DND-41 (cell line): ENCODE measurements at regions not wholly inside any gene's neighbourhood (a gene's known extent, or its start where the extent isn't known, plus 50 kb on each side); places are given as distances from the start of the nearest gene placed in this dataset.

ENCODE experiments used
- ATAC-seq: fragments of 200-7000 bp; cut with Tn5 transposase; 3 replicates; pipeline ENCODE4 v1.9.1; 2021; ENCODE audit warnings: low read depth; ENCODE audit not compliant: insufficient read depth
- DNase-seq: peaks from one replicate; pipeline ENCODE4 v3.0.0-alpha.2; 2020
- H2AFZ ChIP-seq: 2 replicates; pipeline ENCODE4 v1.6.0; 2012; ENCODE audit warnings: low read depth, low read length
- H3K27ac ChIP-seq: 2 replicates; pipeline ENCODE4 v1.5.1; 2012; ENCODE audit warnings: low read length, inconsistent platforms
- H3K27me3 ChIP-seq: fragments of 200-600 bp; sonication (generic); 2 replicates; pipeline ENCODE4 v1.6.0; 2012; ENCODE audit warnings: low read length, mild to moderate bottlenecking, inconsistent platforms; ENCODE audit not compliant: insufficient read depth, poor library complexity
- H3K36me3 ChIP-seq: 2 replicates; pipeline ENCODE4 v1.5.1; 2012; ENCODE audit warnings: low read length, inconsistent platforms; ENCODE audit not compliant: insufficient read depth
- H3K4me1 ChIP-seq: 2 replicates; pipeline ENCODE4 v1.5.1; 2012; ENCODE audit warnings: mild to moderate bottlenecking, low read length; ENCODE audit not compliant: insufficient read depth
- H3K4me2 ChIP-seq: 2 replicates; pipeline ENCODE4 v1.6.0; 2012; ENCODE audit warnings: mild to moderate bottlenecking, moderate library complexity, low read length, inconsistent platforms; ENCODE audit not compliant: insufficient read depth
- H3K4me3 ChIP-seq, 2 experiments: fragments of 200-600 bp in 1 of 2; shearing (Covaris generic) in 1 of 2; 2 replicates each; pipeline ENCODE4 v1.5.1; 2012 to 2016; ENCODE audit warnings: inconsistent platforms in 2 of 2, low read length in 2 of 2, mild to moderate bottlenecking in 2 of 2, low read depth in 1 of 2, moderate library complexity in 1 of 2
- H3K79me2 ChIP-seq: 2 replicates; pipeline ENCODE4 v1.6.0; 2012; ENCODE audit warnings: low read length, inconsistent platforms; ENCODE audit not compliant: insufficient read depth
- H3K9ac ChIP-seq: 2 replicates; pipeline ENCODE4 v1.6.0; 2012; ENCODE audit warnings: low read depth, mild to moderate bottlenecking, inconsistent platforms, low read length, moderate library complexity
- H3K9me3 ChIP-seq: 2 replicates; pipeline ENCODE4 v1.5.1; 2012; ENCODE audit warnings: low read length, moderate library complexity, mild to moderate bottlenecking, inconsistent platforms; ENCODE audit not compliant: insufficient read depth, severe bottlenecking
- H4K20me1 ChIP-seq: 2 replicates; pipeline ENCODE4 v1.6.0; 2012; ENCODE audit warnings: low read length; ENCODE audit not compliant: insufficient read depth
- EZH2 ChIP-seq: IDR thresholded peaks from 3 replicates; pipeline ENCODE4 v1.6.1; 2012; ENCODE audit warnings: borderline replicate concordance, low read depth, mild to moderate bottlenecking, moderate library complexity, low read length, inconsistent platforms; ENCODE audit not compliant: severe bottlenecking
- TF ChIP-seq, protein P1 (sequence below): IDR thresholded peaks from 2 replicates; pipeline ENCODE4 v1.5.1; 2012; ENCODE audit warnings: borderline replicate concordance, low read length, moderate library complexity, mild to moderate bottlenecking; ENCODE audit not compliant: poor library complexity, severe bottlenecking; ENCODE audit errors: extremely low read depth

DNA sequence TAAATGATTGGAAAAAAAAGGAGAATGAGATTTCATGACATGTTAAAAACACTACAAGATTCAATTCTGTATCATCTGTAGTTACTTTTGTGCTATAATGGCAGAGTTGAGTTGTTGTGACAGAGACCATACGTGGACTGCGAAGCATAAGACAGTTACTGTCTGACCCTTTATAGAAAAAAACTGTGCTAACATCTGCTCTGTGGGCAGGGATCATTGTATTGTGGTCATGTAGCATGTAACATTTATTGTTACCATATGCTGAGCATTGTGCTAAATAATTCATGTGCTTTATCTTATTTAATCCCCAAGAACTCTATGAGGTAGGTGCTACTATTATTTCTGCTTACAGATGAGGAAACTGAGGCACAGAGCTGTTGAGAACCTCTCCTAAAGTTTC is 147.3 kb upstream of the HMHB1 start:
- DNase-seq (no peak), ATAC-seq (peak; percentile 33; the same call in 1 of the 3 replicates)
- H3K9ac ChIP-seq: no peak overlapping the region
- no peaks in the 10 kb centered on the region for H4K20me1 ChIP-seq
- H3K4me2 ChIP-seq: no peak overlapping the region
- H3K27me3 ChIP-seq: no peaks in the 10 kb centered on the region
- H3K79me2 ChIP-seq: no peaks in the 10 kb centered on the region
- H3K4me1 ChIP-seq: no peaks in the 10 kb centered on the region
- no peaks in the 10 kb centered on the region for H3K36me3 ChIP-seq
- no peak overlapping the region for H2AFZ ChIP-seq
- TF ChIP-seq EZH2: no peak
- TF ChIP-seq, protein P1, sequence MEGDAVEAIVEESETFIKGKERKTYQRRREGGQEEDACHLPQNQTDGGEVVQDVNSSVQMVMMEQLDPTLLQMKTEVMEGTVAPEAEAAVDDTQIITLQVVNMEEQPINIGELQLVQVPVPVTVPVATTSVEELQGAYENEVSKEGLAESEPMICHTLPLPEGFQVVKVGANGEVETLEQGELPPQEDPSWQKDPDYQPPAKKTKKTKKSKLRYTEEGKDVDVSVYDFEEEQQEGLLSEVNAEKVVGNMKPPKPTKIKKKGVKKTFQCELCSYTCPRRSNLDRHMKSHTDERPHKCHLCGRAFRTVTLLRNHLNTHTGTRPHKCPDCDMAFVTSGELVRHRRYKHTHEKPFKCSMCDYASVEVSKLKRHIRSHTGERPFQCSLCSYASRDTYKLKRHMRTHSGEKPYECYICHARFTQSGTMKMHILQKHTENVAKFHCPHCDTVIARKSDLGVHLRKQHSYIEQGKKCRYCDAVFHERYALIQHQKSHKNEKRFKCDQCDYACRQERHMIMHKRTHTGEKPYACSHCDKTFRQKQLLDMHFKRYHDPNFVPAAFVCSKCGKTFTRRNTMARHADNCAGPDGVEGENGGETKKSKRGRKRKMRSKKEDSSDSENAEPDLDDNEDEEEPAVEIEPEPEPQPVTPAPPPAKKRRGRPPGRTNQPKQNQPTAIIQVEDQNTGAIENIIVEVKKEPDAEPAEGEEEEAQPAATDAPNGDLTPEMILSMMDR: no peak
- H3K9me3 ChIP-seq: no peaks in the 10 kb centered on the region
- no peak overlapping the region for H3K4me3 ChIP-seq
- no peak overlapping the region for H3K27ac ChIP-seq

DNA sequence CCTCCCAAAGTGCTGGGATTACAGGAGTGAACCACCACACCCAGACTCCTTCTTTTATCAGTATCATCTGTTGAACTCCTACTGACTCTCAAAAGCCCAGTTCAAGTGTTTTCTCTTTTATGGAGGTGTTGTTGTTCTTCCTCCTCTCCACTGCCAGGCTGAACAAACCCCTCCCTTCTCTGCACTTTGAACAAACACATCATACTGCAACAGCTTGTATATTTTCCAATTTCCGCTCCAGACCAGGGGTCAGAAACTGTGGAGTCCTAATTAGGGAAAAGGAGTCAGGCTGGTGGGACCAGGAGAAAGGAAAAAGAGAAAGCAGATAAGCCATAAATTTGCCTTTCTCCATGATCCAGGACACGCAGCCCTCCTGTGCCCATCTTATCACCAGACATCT is 148.1 kb upstream of the HMHB1 start:
- DNase-seq: no peak
- Histone ChIP-seq H3K4me2 (no peak overlapping the region), H3K27me3 (no peaks in the 10 kb centered on the region), H3K9ac (no peak overlapping the region), H3K27ac (no peak overlapping the region), H3K9me3 (no peaks in the 10 kb centered on the region), H3K79me2 (no peaks in the 10 kb centered on the region), H3K4me3 (no peak overlapping the region), H2AFZ (no peak overlapping the region), H3K4me1 (peaks cover 4% of the 10 kb centered on the region; the same call in 1 of the 2 replicates), H4K20me1 (no peaks in the 10 kb centered on the region), H3K36me3 (no peaks in the 10 kb centered on the region)
- TF ChIP-seq, protein P1: no peak
- no peak for TF ChIP-seq EZH2
- ATAC-seq: no peak

- no peak for DNase-seq
- H3K4me1 ChIP-seq: peaks cover 4% of the 10 kb centered on the region; the same call in 1 of the 2 replicates
- no peak overlapping the region for H3K27ac ChIP-seq
- H3K9ac ChIP-seq: no peak overlapping the region
- H3K9me3 ChIP-seq: no peaks in the 10 kb centered on the region
- no peak overlapping the region for H3K4me3 ChIP-seq
- no peak for TF ChIP-seq EZH2
- TF ChIP-seq, protein P1: no peak
- H2AFZ ChIP-seq: no peak overlapping the region
- no peak overlapping the region for H3K4me2 ChIP-seq
- H3K27me3 ChIP-seq: no peaks in the 10 kb centered on the region
- ATAC-seq: no peak
- H4K20me1 ChIP-seq: no peaks in the 10 kb centered on the region
- no peaks in the 10 kb centered on the region for H3K79me2 ChIP-seq
- H3K36me3 ChIP-seq: no peaks in the 10 kb centered on the region
Measured at GRCh38 chr5:143662020-143662419, 149.9 kb upstream of the HMHB1 start.

GRCh38 chr5:143660625-143661024 is 151.3 kb upstream of the HMHB1 start:
- no peak for ATAC-seq
- Histone ChIP-seq H3K79me2 (no peaks in the 10 kb centered on the region), H3K27ac (no peak overlapping the region)

More at GRCh38 chr5:143660625-143661024, 151.3 kb upstream of the HMHB1 start:
- H3K36me3 ChIP-seq: no peaks in the 10 kb centered on the region
- H3K9ac ChIP-seq: no peak overlapping the region
- TF ChIP-seq, protein P1: no peak
- no peak for TF ChIP-seq EZH2
- no peaks in the 10 kb centered on the region for H3K9me3 ChIP-seq
- no peak overlapping the region for H2AFZ ChIP-seq
- H3K27me3 ChIP-seq: no peaks in the 10 kb centered on the region
- peaks cover 4% of the 10 kb centered on the region; the same call in 1 of the 2 replicates for H3K4me1 ChIP-seq
- H4K20me1 ChIP-seq: no peaks in the 10 kb centered on the region
- H3K4me2 ChIP-seq: no peak overlapping the region
- DNase-seq: no peak
- no peak overlapping the region for H3K4me3 ChIP-seq
